SU-DHL-6 (cell line): ENCODE measurements at regions not wholly inside any gene's neighbourhood (a gene's known extent, or its start where the extent isn't known, plus 50 kb on each side); places are given as distances from the start of the nearest gene placed in this dataset.

ENCODE experiments used
- EZH2phosphoT487 ChIP-seq: fragments of 200-600 bp; sonication (generic), shearing (Covaris generic); conservative IDR thresholded peaks from 2 replicates; pipeline ENCODE4 v1.6.1; 2018; ENCODE audit warnings: mild to moderate bottlenecking, antibody characterized with exemption, low read length, moderate library complexity, mixed read lengths
- TF ChIP-seq, protein P1 (sequence below): fragments of 200-600 bp; sonication (generic); IDR thresholded peaks from one replicate; pipeline ENCODE4 v1.5.1; 2017; ENCODE audit warnings: antibody characterized with exemption, mild to moderate bottlenecking, low read length, moderate library complexity; ENCODE audit not compliant: insufficient read depth, poor library complexity, severe bottlenecking

DNA sequence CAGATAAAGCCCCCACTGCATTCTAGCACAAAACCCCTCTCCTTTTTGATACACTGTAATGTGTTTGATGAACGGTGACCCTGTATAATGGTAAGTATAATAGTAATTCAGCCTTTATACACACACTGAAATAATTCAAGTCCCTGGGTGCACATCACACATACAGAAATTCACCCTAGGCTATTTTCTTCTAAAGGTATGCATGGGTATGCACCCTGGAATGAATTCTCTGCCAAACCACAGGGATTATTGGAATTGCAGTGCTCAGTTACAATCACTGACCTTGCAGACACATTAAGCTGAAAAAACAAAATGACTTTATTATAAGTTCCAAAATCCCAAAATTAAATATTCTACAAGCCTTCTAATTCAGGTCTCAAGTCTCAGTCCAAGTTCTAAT lies 245.9 kb upstream of the FAT3 start:
- TF ChIP-seq EZH2phosphoT487 = no peak
- TF ChIP-seq, protein P1, sequence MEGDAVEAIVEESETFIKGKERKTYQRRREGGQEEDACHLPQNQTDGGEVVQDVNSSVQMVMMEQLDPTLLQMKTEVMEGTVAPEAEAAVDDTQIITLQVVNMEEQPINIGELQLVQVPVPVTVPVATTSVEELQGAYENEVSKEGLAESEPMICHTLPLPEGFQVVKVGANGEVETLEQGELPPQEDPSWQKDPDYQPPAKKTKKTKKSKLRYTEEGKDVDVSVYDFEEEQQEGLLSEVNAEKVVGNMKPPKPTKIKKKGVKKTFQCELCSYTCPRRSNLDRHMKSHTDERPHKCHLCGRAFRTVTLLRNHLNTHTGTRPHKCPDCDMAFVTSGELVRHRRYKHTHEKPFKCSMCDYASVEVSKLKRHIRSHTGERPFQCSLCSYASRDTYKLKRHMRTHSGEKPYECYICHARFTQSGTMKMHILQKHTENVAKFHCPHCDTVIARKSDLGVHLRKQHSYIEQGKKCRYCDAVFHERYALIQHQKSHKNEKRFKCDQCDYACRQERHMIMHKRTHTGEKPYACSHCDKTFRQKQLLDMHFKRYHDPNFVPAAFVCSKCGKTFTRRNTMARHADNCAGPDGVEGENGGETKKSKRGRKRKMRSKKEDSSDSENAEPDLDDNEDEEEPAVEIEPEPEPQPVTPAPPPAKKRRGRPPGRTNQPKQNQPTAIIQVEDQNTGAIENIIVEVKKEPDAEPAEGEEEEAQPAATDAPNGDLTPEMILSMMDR = no peak
